Glomerular visceral epithelial cell (primary cell): ENCODE measurements at regions not wholly inside any gene's neighbourhood (a gene's known extent, or its start where the extent isn't known, plus 50 kb on each side); places are given as distances from the start of the nearest gene placed in this dataset.
"Not testable (repeated sequence)": the region's sequence is repeated elsewhere in the genome, so short reads cannot be mapped to it uniquely, and the experiment has no call there.

Source experiments
- DNase-seq: peaks from one replicate; pipeline ENCODE4 v3.0.0-alpha.2; 2016; ENCODE audit errors: extremely low spot score

DNA sequence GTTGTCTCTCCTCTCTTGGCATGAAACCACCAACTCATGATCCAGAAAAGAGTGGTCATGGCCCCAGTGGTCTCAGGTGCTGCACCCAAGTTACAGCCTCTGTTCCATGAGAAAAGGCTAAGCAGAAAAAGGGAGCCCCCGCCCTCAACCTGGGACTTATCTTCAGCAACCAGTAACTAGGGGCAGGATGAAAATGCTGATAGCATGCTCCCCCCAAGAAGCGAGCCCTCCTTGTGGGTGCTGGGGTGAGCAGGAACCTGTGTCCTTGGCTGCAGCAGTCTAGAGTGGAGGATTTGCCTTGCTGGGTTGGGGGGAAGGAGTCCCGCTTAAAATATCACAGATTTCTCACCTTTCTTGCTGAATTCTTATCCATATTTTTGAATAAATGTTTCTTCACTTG is 490.0 kb downstream of the SUCLG1 start:
- no peak for DNase-seq

DNA sequence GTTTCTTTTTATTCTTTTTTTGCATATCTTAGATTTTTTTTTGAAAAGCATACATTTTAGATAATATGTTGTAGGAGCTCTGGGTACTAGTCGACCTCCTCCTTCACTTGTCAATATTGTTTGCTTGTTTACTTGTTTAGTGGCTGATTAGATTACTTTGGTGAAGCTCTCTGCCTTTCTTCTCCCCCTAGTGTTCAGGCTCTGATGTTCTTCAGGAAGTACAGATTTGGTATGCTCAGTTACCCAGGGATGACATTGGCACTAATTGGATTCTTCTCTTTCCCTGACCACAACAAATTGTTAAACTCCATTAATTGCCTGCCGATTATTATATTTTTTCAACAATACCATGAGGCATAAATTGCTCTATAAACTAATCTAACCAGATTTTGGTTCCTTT is 491.2 kb downstream of the SUCLG1 start:
- DNase-seq, result no peak

DNA sequence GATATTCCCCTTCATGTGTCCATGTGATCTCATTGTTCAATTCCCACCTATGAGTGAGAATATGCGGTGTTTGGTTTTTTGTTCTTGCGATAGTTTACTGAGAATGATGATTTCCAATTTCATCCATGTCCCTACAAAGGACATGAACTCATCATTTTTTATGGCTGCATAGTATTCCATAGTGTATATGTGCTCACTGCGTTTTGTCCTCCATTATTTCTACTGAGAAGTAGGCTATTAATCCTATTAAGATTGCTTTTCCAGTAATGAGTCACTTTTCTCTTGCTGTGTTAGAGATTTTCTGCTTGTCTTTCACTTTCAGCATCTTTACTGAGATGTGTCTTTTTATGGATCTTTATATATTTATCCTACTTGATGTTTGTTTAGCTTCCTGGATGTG is 492.1 kb downstream of the SUCLG1 start:
- DNase-seq, result not testable (repeated sequence)

DNA sequence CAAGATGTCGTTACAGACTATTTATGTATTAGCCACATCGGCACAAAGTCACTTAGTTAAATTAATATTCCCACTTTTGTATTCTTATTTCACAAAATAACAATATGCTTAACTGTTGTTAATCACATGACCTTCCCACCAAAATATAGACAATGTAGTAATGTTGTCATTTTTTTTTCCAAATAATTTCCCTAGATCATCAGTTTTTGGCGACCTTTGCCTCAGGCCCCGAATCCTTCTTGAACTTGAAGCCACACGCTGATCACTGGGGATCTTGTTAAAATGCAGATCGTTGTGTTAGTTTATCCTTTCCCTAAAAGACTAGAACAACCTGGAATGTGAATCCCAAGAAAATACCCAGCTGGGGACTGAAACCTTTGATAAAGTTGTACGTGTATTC is 497.6 kb downstream of the SUCLG1 start:
- no peak for DNase-seq

DNA sequence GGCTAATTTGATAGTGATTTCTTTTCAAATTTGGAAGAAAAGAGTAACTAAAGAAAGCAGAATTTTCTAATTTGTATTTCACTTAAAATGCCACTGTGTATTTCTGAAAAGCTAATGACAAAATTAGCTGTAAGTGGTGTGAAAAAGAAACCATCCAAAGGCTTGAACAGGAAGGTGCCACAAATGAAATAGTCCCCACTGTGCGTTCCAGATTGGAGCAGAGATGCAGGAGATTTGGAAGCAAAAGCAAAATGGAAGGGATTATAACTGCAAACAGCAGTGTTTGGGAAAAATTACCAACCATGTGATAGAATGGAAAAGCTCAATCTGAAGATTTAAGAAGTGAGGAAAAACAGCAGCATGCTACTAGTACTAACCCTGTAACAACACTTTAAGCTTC is 498.7 kb downstream of the SUCLG1 start:
- no peak for DNase-seq

DNA sequence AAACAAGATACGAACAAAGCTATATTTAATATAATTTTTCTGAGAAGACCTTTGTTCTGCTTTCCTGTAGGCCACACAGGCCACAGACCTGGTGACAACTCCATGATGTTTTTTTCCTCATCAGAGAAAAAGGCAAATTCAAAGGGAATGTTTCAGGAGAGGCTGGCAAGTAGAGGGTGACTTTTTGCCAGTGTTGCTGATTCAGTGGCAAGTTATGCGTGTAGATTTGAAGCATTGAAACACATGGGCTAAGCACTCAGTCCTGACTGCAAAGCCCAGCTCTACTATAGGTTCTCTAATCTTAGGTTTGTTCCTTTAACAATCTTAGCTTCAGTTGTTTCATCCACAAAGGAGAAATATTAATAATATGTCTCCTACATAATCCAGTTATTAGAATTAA is 499.8 kb downstream of the SUCLG1 start:
- no peak for DNase-seq

DNA sequence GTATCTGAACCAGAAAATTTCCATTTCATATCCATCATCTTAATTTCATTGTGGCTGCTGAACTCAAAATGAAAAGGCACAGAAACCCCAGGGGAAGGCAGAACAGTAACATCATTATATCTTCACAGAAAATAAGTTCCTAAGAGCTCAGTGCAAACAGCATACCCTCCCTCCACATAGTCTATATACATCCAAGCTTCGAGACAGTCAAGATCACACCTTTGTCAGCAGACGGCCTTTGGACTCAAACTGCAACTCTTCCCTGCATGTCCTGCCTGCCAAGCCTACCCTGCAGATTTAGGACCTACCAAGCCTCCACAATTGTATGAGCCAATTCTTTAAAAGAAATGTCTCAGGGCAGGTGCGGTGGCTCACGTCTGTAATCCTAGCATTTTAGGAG is 502.1 kb downstream of the SUCLG1 start:
- DNase-seq, result no peak

DNA sequence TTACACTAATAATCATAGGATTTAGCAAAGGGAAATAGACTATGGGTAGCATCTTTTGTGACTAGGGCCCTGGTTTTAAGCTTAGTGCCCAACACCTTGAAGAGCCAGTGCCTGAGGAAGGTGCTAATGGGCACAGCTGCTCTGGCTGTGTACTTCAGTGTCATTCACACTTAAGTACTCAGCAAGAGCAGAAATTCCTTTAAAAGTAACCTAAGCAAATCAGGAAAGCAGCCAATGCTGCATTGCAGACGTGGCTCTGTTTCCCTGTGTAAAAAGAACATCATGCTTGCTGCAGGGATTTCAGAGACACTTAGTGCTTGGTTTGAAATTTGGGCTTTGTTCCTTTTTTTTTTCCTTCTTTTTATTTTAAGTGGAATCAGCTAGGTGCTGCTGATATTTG is 505.4 kb downstream of the SUCLG1 start:
- no peak for DNase-seq

DNA sequence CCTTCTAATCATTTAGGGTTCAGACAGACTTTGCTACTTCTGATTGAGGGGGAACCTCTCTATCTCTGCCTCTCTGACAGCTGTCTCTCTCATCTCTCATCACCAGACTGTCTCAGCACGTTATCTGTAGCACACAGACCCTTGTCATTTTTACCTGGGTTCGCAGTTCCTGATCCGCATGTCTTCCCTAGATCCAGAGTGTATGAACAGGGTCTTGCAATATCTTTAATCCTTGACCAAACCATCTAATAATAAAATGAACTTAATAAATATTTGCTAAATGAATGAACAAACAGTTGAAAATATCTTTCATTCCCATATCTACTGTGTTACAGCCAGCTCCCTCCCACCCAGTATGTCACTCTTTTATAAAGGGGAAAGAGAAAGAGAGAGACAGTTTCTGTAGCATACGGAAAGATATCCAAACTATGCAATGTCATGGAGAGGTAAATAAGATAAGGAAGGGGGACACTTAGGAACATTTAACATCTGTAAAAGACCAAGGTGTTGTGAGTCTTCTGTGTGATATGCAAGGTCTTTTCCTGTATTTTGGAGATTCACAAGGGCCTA is 507.6 kb downstream of the SUCLG1 start:
- no peak for DNase-seq

DNA sequence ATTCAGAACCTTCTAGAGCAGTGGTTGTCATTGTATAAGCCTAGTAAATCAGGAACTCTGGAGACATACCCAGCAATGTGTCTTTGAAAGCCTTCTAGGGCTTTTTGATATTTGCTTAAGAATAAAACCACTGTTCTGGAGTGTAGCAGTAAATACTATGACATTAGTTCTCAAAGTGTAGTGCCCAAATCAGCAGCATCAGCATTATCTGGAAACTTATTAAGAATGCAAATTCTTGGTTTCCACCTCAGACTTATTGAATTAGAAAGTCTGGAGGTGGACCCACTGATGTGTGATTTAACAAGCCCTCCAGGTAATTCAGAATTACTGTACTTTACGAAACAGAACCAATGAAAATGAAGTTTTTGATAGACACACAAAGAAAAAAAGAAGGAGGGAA is 509.7 kb downstream of the SUCLG1 start:
- no peak for DNase-seq

DNA sequence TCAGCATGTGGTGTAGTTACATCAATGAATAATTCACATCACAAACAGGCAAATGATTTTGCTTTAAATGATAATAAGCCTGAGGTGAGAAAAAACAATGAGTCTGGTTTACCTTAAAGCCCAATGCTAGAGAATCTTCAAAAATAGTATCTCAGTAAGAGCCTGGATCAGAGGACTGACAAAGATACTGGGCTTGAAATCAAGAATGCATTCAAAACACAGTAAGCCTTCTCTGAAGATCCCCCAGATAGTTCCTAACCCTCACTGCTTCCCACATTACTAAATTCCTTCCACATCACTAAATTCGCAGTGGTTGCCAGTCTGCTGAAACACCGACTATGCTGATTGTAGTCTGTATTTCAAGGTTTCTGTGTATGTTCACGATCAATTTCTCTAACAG is 514.9 kb downstream of the SUCLG1 start:
- DNase-seq, result no peak

DNA sequence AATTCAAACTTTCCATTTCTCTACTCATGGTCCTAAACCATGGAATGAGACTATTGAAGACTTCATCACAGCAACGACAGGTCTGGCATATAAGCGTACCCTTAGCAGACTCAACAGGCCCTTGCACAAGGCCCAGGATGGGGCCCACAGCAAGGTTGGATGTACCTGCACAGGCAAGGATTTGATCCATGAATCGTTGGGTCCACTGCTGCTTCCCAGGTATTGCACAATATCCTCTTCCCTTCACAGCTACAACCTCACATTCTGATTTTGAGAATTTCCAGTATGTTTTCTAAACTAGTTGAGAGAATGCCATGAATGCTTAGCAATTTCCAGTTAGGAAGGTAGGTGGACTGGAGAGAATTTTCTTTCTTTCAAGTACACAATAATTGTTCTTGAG is 515.8 kb downstream of the SUCLG1 start:
- DNase-seq, result no peak

DNA sequence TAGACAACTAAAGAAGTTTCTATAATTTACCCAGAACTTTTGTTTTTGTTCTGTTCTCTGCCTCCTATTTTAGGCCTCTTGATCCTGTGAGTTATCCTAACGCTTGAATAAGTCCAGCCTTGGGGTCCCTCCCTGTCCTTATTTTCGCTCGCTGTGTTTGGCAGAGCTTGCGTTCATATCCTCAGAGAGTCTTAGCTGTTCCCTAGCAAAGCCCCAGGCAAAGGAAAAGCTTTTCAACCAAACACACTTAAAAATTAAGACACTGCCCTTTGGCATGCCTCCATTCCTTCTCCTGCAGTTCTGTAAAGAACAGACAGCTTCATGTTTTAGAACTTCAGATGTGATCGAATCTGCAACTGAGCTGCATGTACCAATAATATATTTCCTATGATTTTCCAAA is 517.2 kb downstream of the SUCLG1 start:
- no peak for DNase-seq

DNA sequence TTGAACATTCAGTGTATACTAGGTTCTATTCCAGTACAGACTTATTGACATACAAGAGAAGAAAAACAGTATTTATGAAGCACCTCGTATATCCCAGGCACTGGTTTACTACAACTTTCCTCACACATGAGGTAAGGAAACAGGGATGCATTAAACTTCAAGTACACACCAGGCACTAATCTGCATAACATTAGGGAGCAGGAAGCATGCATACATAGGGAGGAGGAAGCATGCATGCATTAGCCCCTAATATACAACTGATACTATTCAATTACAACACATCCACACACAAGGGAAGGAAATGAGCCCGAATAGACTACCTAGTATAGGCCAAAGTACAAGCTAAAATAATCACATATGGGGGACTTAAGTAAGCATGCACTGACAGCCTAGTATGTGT is 525.3 kb downstream of the SUCLG1 start:
- no peak for DNase-seq

DNA sequence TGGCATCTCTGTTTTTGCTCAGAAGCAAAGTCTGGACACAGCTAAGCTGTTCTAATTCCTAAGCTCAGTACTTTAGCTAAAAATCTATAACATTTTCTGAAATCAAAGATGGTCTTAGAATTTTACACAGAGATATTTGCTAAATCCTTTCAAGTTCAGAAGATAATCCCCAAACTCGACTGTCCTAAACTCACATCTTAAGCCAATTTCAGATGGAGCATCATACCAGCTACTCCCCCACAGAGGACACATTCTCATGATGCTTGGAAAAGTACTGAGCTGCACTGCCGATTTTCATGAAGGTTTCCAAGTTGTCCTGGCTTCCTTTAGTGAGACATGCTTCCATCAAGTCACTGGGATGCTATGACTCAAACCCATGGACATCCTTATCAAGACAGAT is 535.5 kb downstream of the SUCLG1 start:
- no peak for DNase-seq

DNA sequence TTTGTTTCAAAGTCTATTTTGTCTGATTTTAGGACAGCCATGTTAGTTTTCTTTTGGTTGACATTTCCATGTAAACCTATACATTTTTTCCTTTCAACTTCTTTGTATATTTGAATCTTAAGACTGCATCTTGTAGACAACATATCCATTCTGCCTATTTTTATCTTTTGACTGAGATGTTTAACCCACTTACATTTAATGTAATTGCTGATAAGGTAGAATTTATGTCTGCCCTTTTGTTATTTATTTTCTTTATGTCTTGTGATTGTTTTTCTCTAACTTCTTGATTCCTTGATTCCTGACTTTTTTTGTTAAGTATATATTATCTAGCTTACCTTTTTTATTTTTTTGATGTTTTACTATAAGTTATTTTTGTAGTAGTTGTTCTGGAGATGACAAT is 542.5 kb downstream of the SUCLG1 start:
- DNase-seq, result no peak

DNA sequence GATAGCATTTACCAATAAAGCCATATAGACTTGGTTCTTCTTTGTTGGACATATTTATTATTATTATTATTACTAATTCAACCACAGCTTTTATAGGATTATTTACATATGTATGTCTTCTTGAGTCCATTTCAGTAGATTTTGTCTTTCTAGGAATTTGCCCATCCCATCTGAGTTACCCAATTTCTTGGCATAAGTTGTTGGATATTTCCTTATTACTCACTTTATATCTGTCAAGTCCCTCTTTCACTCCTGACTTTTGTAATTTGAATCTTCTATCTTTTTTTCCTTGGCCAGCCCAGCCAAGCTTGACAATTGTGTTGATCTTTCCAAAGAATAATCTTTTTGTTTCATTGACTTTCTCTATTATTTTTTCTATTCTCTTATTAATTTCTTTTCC is 543.7 kb downstream of the SUCLG1 start:
- DNase-seq, result no peak

DNA sequence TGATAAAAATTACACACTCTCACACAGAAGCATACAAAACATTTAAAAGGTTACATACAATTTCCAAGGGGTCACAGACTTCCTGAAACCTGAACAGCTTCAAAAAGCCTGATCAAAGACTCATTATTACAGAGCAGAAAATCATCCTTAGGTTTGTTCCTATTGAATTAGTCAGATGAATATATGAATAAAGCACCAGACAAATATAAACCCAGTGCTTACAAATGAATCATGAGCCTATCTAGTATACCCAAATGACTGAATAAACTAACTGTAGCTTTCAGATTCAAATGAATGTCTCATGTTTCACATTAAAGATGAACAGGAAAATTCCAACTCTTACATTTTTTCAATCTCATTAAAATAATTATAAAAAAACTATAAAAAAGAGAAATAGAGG is 550.3 kb downstream of the SUCLG1 start:
- DNase-seq, result no peak

DNA sequence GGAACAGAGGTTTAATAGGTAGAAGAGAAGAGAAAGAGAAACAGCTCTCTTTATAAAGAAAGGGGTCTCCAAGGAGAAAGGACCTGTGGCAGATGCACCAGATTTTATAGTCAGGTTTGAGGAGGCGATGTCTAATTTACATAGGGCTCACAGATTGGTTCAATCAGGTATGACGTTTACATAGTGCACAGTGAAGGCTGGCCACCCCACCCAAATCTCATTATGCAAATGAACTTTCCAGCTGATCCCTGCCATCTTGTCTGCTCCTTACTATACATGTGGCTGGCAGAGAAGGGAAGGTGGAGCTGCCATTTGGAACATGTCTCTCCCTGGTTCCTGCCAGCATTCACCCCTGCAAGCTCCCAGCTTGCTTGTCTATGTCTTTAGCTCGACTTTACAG is 557.8 kb downstream of the SUCLG1 start:
- DNase-seq, result no peak

DNA sequence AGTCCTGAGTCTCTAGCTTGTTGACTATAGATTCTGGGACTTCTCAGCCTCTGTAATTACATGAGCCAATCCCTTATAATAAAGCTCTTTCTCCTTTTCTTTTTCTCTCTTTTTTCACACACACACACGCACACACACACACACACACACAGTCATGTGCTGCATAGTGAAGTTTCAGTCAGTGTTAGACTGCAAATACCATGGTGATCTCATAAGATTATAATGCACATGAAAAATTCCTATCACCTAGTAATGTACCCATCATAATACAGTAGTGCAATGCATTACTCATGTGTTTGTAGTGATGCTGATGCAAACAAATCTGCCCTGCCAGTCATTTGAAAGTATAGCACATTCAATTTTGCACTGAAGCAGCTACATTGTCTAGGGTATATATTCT is 558.2 kb downstream of the SUCLG1 start:
- DNase-seq, result no peak

DNA sequence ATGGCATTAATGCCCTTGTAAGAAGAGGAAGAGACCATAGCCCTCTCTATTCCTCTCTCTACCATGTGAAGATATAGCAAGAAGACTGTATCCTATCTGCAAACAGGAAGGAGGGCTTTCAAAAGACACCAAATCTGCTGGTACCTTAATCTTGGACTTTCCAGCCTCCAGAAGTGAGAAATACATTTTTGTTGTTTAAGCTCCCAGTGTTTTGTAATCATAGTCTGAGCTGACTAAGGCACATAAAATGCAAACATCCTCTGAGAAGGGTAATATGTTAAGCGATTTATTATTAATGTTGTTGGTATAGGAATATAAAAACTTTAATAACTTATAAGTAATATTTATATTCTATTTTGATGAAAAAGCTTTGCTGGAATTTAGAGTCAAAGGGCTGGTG is 559.8 kb downstream of the SUCLG1 start:
- no peak for DNase-seq

DNA sequence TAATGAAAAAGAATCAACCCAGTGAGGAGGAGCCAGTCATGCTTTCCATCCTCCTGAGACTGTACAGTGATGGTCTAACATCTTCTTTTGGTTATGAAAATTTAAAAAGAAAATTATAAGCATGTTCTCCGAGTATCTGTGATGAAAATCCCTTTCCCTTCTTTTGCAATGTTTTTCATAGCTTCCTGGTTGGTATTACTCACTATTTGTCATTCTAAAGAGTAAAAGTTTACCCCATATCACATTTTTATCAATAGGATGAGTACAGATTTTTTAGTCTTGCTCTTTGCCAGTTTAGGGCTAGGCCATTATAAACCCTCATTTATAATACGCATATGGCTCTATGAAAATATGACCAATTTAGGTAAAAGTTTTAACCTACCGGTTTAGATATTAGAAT is 564.1 kb downstream of the SUCLG1 start:
- DNase-seq, result no peak

DNA sequence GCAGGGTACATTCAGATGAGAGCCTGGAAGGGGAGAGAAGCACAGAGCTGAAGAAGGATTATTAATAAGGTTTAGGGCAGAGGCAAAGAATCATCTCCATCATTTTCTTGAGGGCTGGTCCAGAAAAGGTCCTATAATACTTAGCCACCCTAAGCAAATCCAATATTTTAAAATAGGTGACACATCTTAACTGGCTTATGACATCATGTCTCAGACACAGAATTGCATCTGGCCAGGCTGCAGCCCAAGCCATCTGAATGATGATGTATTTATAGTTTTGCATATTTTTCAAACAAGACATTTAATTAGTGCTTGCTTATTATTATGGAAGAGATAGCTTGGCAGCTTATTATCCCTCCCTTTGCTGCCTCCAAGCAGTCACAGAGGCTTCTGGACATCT is 571.3 kb downstream of the SUCLG1 start:
- DNase-seq, result no peak

DNA sequence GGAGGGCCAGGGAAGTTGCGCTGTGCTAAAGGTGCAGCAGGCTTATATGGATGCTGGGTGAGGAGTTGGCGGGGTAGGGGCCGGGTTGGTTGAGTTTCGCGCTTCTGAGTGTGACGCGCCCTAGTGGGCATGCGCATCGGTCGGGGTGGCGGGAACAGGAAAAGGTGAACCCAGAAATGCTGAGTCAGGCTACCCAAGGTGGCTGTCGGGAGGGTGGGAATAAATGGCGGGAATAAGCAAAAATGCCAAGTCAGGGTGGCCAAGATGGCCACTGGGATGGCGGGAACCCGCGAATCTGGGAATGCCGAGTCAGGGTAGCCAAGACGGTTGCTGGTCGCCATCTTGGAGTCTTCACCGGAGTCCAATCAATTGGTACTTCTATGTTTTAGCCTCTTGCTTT is 580.0 kb downstream of the SUCLG1 start:
- no peak for DNase-seq

DNA sequence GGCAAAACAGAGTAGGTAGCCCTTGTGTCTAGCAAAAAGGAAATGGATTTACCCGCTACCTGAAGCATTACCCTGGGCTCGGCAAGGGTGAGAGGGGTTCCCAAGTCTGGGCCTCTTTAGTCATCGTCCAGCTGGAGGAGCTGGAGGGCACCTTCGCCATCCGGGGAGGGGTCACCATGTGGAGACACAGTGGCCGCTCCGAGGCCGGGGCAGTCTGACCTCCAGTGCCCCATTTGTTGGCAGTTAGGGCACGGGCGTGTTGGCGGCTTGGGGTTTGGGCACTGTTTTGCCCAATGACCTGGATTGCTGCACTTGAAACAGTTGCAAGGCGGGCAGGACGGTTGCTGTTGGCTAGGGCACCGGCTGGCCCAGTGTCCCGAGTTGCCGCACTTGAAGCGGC is 581.8 kb downstream of the SUCLG1 start:
- not testable (repeated sequence) for DNase-seq
